Kasumi-1 (cell line): ENCODE measurements at regions not wholly inside any gene's neighbourhood (a gene's known extent, or its start where the extent isn't known, plus 50 kb on each side); places are given as distances from the start of the nearest gene placed in this dataset.
A peak's percentile ranks its signal among the peaks of the same experiment; 100 is the strongest.
"Not testable (repeated sequence)": the region's sequence is repeated elsewhere in the genome, so short reads cannot be mapped to it uniquely, and the experiment has no call there.

ENCODE experiments used
- DNase-seq, 2 experiments: peaks; one replicate each; lab custom pipeline; 2025; lab: John Stamatoyannopoulos, UW

DNA sequence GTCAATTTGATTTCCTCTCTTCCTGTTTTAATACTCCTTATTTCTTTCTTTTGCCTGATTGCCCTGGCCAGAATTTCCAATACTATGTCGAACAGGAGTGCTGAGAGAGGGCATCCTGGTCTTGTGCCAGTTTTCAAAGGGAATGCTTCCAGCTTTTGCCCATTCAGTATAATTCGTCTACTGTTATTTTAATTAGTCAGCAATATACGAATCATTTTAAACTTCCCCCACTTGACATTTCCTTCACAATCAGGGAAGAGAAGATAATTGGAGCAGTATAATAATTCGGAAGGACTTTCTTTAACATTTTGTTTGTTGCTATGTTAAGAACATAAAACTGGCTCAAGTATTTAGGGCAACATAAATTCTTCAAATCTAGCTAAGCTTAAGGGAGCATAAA lies 860.3 kb upstream of the SLC35B3 start:
- DNase-seq = no peak

GRCh38 chr6:9292975-9293374 lies 857.6 kb upstream of the SLC35B3 start:
- DNase-seq = no peak

DNA sequence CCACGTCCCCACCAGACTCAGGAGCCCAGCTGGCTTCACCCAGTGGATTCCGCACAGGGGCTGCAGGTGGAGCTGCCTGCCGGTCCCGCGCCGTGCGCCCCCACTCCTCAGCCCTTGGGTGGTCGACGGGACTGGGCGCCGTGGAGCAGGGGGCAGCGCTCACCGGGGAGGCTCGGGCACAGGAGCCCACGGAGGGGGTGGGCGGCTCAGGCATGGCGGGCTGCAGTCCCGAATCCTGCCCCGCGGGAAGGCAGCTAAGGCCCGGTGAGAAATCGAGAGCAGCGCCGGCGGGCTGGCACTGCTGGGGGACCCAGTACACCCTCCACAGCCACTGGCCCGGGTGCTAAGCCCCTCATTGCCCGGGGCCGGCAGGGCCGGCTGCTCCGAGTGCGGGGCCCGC lies 855.0 kb upstream of the SLC35B3 start:
- not testable (repeated sequence) for DNase-seq

GRCh38 chr6:9272671-9273070 lies 837.3 kb upstream of the SLC35B3 start:
- DNase-seq = no peak

GRCh38 chr6:9266741-9267140 lies 831.4 kb upstream of the SLC35B3 start:
- DNase-seq = no peak

DNA sequence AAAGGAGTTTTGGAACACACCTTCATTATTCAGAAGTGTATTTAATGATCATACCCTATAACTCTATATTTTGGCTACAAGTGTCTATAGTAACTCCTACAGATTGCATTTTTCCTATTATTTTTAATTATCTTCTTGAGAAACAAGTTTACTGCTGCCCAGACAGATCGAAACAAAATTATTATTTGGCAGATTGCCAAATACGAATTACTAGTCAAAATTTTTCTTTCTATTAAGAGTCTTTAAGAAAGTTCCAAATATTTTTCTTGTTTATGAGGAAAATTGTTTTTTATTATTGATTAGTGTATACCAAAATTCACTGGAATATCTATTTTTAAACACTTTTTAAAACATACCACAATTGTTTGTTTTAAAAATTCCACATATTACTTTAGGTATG lies 821.9 kb upstream of the SLC35B3 start:
- DNase-seq = no peak

DNA sequence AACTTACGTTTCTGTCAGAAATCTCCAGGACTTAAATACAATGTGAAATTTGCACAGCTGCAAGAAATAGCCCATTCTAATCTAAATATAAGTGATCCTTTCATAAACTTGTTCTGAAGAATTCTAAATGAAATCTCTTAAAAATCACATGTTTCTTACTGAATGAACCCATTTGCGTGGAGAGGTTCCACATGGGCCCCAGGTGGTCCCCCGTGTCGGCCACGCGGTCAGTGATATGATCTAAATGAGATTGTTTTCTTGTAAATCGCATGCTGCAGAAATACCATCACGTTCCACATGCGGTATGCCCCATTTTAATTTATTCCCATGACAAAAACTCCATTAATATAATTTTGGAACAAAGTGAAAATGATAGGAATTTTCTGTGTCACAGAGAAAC lies 818.9 kb upstream of the SLC35B3 start:
- no peak for DNase-seq

DNA sequence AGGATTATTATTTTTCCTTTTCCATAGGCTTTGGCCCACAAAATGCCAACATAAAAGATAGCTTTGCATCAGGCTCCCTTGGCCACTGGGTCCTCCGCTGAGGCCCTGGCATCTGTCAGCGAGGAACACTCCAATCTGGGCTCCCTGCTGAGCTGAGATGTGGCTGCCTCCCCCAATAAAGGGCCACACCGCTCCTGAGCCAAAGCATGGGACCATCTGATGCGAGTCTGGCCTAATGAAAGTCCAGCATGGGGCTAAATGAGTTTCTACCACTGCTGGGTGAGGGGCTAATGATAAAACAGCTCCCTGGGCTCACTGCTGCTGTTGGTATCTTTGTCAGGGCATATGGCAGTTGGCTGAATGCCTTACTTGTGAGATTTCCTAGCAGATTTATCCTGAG lies 817.5 kb upstream of the SLC35B3 start:
- DNase-seq = no peak

DNA sequence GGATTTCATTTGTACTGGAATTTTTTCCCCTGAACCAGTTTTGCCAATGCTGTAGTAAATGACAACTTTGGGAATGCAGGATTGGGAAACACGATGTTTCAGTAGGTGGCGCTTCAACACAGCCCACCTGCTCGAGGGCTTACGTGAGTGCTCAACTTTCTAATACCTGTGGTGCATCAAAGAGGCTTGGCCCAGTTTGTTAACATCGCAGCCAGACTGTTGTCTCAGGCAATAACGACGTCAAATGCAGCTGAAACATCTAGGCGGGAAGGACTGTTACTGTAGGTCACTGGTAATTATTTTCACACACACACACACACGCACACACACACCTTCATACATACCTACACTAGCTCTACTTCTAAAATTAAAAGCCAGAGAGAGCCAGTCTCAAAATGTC lies 815.5 kb upstream of the SLC35B3 start:
- no peak for DNase-seq

DNA sequence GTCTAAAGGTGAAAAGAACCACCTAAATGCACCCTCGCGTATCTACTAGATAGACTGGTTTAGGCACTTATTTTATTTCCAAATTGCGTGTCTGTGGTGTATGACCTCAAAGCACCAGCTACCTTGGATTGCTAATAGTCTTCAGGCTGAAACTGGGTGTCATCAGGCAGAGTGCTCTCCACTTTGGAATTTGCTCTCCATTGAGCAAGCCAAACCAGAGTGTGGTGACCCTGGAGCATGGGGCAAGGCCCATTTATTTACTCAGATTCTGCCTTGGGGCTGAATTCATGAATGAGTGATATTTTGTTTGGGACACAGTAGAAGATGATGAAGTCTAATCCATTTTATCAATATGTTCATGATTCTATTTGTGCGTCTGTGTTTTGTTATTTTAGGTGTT lies 812.8 kb upstream of the SLC35B3 start:
- DNase-seq = no peak

GRCh38 chr6:9240861-9241260 lies 805.5 kb upstream of the SLC35B3 start:
- DNase-seq = no peak

DNA sequence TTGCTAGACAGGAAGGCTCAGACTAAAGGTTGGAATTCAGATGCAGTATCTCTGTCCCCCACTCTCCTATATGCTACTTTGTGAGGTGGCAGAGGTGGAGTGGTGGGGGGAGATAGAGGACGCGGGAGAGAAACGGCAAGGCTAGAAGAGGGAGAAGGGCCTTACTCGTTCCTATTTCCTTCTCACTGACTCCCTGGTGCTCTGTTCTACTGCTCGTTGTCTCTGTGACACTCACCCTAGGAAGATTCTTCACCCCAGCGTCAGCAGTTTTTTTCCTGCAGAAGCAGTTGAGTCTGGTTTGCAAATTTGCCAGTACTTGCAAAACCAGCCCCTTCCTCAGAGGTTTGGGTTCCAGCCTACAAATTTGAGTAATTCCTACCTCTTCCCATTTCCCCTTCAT lies 801.1 kb upstream of the SLC35B3 start:
- DNase-seq = no peak

DNA sequence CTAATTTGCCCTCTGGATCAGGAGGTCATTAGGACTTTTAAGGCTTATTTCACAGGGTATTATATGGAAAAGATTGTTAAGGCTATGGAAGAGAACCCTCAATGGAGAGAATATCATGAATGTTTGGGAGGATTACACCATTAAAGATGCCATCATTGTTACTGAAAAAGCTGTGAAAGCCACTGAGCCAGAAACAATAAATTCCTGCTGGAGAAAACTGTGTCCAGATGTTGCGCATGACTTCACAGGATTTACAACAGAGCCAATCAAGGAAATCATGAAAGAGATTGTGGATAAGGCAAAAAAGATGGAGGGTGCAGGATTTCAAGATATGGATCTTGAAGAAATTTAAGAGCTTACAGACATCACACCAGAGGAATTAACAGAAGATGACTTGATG lies 798.3 kb upstream of the SLC35B3 start:
- no peak for DNase-seq

- DNase-seq = no peak
Observed at GRCh38 chr6:9233226-9233625, 797.9 kb upstream of the SLC35B3 start.

DNA sequence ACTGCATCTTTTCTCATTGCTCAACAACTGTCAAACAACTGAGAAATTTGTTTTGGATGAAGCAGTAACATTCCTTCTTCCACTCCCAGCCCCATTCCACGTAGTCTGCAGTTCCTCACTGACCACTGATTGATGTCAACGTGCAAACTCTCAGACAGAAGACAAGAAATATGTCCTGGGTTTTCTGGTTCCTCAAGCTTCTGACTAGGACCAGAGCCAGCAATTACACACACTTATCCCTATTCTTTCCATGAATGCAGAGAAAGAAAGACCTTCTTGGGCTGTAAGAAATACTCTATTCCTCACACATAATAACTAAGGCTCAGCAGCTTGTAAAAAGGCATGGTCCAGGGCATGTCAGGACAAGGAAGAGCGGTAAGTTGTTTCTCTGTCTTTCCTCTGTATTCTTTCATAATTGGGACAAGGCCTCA lies 790.1 kb upstream of the SLC35B3 start:
- no peak for DNase-seq

DNA sequence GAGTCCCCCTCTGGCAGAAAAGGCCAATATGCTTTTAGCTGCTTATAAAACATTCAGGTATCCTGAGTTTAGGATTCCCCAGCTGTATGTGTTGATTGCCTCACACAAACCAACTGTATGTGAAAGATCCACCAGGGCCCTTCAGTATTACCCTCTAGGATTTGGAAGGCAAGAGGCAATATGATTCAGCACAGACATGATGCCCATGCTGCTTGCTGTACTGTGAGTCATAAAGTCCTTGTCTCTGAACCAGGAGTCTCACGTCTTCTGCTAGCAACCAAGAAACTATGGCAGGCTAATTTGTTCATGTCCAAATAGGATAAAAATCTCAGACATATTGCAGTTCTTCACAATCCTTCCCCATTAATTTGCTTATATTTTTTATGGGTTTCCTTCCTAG lies 789.2 kb upstream of the SLC35B3 start:
- DNase-seq = no peak

DNA sequence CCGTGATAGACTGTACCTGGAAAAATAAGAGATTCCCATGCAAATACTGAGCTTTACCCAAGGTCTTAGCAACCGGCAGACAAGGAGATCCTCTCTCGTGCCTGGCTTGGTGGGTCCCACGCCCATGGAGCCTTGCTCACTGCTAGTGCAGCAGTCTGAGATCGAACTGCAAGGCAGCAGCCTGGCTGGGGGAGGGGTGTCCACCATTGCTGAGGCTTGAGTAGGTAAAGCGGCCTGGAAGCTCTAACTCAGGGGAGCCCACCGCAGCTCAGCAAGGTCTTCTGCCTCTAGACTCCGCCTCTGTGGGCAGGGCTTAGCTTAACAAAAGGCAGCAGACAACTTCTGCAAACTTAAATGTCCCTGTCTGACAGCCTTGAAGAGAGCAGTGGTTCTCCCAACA lies 778.4 kb upstream of the SLC35B3 start:
- not testable (repeated sequence) for DNase-seq

DNA sequence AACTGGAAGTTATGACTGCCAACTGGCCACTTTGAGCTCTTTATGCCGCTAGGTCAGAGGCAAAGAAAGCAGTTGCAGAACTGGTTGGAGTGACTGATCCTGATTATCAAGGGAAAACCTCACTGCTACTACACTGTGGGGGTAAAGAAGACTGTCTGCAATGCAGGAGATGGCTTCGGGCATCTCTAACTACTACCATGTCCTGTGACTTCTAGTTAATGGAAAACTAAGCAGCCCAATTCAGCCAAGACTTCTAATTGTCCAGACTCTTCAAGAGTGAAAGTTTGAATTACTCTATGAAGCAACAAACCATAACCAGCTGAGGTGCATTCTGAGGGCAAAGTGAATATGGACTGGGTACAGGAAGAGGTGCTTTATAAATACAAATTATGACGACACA lies 773.6 kb upstream of the SLC35B3 start:
- DNase-seq = no peak

GRCh38 chr6:9205645-9206044 lies 770.3 kb upstream of the SLC35B3 start:
- no peak for DNase-seq

GRCh38 chr6:9204171-9204570 lies 768.8 kb upstream of the SLC35B3 start:
- no peak for DNase-seq

DNA sequence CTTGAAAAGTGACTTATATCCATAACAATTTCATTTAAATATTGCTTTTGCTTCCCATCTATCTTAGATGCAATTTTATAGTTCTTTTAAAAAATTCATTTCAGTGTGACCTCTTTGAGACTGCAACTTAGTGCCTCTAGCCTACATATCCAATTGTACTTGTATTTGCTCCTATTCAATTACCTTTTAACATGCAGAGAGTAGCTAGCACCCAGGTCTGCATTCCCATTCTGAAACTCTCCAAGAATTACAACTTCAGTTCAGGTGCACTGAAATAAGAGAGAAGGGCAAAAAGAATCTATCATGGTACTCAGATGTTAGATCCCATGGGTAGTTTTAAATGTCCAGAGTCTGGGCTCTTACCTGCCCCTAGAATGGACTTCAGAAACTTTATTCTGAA lies 765.4 kb upstream of the SLC35B3 start:
- DNase-seq = no peak

DNA sequence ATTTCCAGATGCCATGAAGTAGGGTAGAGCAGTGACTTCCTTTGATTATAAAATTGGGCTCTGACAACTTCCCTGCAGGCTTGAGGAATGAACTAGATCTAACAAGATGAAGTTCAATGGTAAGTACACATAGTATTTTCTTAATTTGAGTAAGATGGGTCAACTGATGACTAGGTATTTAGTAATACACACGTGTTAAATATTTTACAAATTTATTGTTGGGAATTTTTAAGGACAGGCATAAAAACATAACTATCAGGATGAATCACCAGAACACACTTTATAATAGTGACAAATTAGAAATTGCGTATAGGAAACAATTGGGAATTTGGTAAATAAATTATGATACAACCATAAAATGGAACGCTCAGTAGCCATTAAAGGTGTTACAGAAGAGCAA lies 762.4 kb upstream of the SLC35B3 start:
- DNase-seq = no peak

DNA sequence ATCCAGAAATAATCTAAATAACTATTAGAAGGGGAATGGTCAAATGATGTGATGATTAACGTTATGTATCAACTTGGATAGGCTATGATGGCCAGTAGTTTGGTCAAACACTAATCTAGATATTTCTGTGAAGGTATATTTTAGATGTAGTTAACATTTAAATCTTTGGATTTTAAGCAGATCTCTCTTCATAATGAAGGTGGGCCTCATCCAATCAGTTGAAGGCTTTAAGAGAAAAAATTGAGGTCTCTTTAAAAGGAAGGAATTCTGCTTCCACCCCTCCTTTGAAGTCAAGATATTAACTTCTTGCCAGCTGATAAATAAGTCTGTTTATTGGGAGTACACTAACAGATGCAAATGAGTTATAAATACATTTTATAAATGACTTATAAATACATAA lies 760.0 kb upstream of the SLC35B3 start:
- no peak for DNase-seq

GRCh38 chr6:9192405-9192909 lies 757.1 kb upstream of the SLC35B3 start:
- DNase-seq = no peak

- DNase-seq = peak; percentile 59 to 69
Observed at GRCh38 chr6:9186148-9186547, 750.8 kb upstream of the SLC35B3 start.
